ENCODE measurements at regions not wholly inside any gene's neighbourhood (a gene's known extent, or its start where the extent isn't known, plus 50 kb on each side); places are given as distances from the start of the nearest gene placed in this dataset.

GRCh38 chr2:51698021-51698420 lies 666.1 kb upstream of the NRXN1 start:
- H3K27me3 ChIP-seq (replicated peaks; ENCODE audit: control insufficient read depth, insufficient read depth, low read length): no peaks in the 10 kb centered on the region
- no peaks in the 10 kb centered on the region for H3K4me1 ChIP-seq (ENCODE audit: control insufficient read depth, insufficient read depth, low read length)
- no peak overlapping the region for H3K4me3 ChIP-seq (ENCODE audit: low read length)
- H3K9me3 ChIP-seq (ENCODE audit: control insufficient read depth, low read length): no peaks in the 10 kb centered on the region
- no peak for DNase-seq (ENCODE audit: low read depth)
- H3K36me3 ChIP-seq (ENCODE audit: control insufficient read depth, insufficient read depth, low read length, severe bottlenecking): no peaks in the 10 kb centered on the region
- H3K9ac ChIP-seq (ENCODE audit: low read length): no peak overlapping the region

- H3K9me3 ChIP-seq (ENCODE audit: control insufficient read depth, low read length): no peaks in the 10 kb centered on the region
- no peaks in the 10 kb centered on the region for H3K36me3 ChIP-seq (ENCODE audit: control insufficient read depth, insufficient read depth, low read length, severe bottlenecking)
- H3K4me3 ChIP-seq (ENCODE audit: low read length): no peak overlapping the region
- H3K9ac ChIP-seq (ENCODE audit: low read length): no peak overlapping the region
- no peak for DNase-seq (ENCODE audit: low read depth)
- H3K27me3 ChIP-seq (replicated peaks; ENCODE audit: control insufficient read depth, insufficient read depth, low read length): no peaks in the 10 kb centered on the region
- H3K4me1 ChIP-seq (ENCODE audit: control insufficient read depth, insufficient read depth, low read length): no peaks in the 10 kb centered on the region
Measured at GRCh38 chr2:51697095-51697494, 665.2 kb upstream of the NRXN1 start.

DNA sequence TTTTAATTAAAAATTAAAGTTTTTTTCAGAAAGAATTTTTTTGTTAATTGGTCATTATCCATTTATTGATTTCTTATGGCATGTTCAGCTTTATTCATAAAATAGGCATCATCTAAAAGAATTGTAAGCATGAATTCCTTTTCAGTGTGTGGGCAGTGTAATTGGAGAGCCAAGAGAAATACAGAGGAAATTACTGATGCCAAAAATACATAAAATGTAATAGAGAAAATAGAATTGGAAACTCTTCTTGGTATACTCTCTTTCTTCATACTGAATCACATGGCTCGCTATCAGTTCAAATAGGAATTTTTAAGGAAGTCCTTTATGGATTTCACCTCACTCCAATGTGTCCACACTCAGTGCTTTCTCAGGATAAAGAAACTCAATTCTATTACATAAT lies 663.6 kb upstream of the NRXN1 start:
- Histone ChIP-seq H3K4me1 (ENCODE audit: control insufficient read depth, insufficient read depth, low read length) (no peaks in the 10 kb centered on the region), H3K9me3 (ENCODE audit: control insufficient read depth, low read length) (no peaks in the 10 kb centered on the region), H3K4me3 (ENCODE audit: low read length) (no peak overlapping the region), H3K27me3 (replicated peaks; ENCODE audit: control insufficient read depth, insufficient read depth, low read length) (no peaks in the 10 kb centered on the region), H3K9ac (ENCODE audit: low read length) (no peak overlapping the region), H3K36me3 (ENCODE audit: control insufficient read depth, insufficient read depth, low read length, severe bottlenecking) (no peaks in the 10 kb centered on the region)
- peak; percentile 73 for DNase-seq (ENCODE audit: low read depth)

- Histone ChIP-seq H3K36me3 (ENCODE audit: control insufficient read depth, insufficient read depth, low read length, severe bottlenecking) (no peaks in the 10 kb centered on the region), H3K4me3 (ENCODE audit: low read length) (no peak overlapping the region), H3K9me3 (ENCODE audit: control insufficient read depth, low read length) (no peaks in the 10 kb centered on the region), H3K9ac (ENCODE audit: low read length) (no peak overlapping the region), H3K27me3 (replicated peaks; ENCODE audit: control insufficient read depth, insufficient read depth, low read length) (no peaks in the 10 kb centered on the region), H3K4me1 (ENCODE audit: control insufficient read depth, insufficient read depth, low read length) (no peaks in the 10 kb centered on the region)
- peak; percentile 65 for DNase-seq (ENCODE audit: low read depth)
Measured at GRCh38 chr2:51693640-51694039, 661.7 kb upstream of the NRXN1 start.

DNA sequence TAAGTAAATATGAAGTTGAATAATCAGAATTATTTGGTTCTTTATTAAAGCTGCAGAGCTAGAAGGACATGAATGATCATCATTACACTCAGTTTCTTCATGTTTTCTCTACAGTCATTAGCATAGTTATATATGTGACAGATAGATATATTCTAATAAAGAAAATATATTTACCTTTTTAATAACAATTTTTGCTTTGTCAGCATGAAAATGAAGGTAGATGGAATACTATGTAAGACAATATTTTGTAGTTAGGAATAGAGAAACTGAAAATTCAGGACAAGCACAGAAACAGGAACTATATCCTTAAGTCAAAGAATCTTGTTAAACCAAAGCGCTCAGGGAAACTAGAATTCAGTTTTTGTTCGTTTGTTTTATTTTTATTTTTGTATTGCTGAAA lies 649.9 kb upstream of the NRXN1 start:
- no peaks in the 10 kb centered on the region for H3K36me3 ChIP-seq (ENCODE audit: control insufficient read depth, insufficient read depth, low read length, severe bottlenecking)
- H3K9ac ChIP-seq (ENCODE audit: low read length): no peak overlapping the region
- H3K27me3 ChIP-seq (replicated peaks; ENCODE audit: control insufficient read depth, insufficient read depth, low read length): no peaks in the 10 kb centered on the region
- H3K9me3 ChIP-seq (ENCODE audit: control insufficient read depth, low read length): peaks cover 5% of the 10 kb centered on the region
- H3K4me1 ChIP-seq (ENCODE audit: control insufficient read depth, insufficient read depth, low read length): no peaks in the 10 kb centered on the region
- no peak for DNase-seq (ENCODE audit: low read depth)
- no peak overlapping the region for H3K4me3 ChIP-seq (ENCODE audit: low read length)

- Histone ChIP-seq H3K9me3 (ENCODE audit: control insufficient read depth, low read length) (no peaks in the 10 kb centered on the region), H3K4me1 (ENCODE audit: control insufficient read depth, insufficient read depth, low read length) (no peaks in the 10 kb centered on the region), H3K27me3 (replicated peaks; ENCODE audit: control insufficient read depth, insufficient read depth, low read length) (no peaks in the 10 kb centered on the region), H3K36me3 (ENCODE audit: control insufficient read depth, insufficient read depth, low read length, severe bottlenecking) (no peaks in the 10 kb centered on the region), H3K4me3 (ENCODE audit: low read length) (no peak overlapping the region), H3K9ac (ENCODE audit: low read length) (no peak overlapping the region)
- DNase-seq (ENCODE audit: low read depth): no peak
Measured at GRCh38 chr2:51673628-51674027, 641.7 kb upstream of the NRXN1 start.

DNA sequence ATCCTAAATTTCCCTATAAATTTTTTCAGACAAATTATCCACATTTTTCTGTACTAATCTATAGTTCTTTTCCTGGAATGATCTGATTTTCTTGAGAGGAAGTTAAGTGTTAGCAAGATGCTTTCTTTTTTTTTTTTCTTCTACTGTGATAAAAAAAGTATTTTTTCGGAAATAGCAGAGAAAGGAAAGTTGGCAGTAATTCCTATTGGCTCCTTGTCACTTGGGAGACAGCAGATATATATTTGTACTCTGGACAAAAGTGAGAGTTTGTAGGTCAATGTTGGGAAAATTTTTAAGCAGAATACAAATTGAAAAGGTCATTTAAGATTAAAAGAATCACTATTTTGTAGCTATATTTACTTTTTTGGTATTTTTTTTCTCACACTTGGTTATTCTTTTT lies 635.7 kb upstream of the NRXN1 start:
- DNase-seq (ENCODE audit: low read depth): no peak
- Histone ChIP-seq H3K4me3 (ENCODE audit: low read length) (no peak overlapping the region), H3K27me3 (replicated peaks; ENCODE audit: control insufficient read depth, insufficient read depth, low read length) (no peaks in the 10 kb centered on the region), H3K36me3 (ENCODE audit: control insufficient read depth, insufficient read depth, low read length, severe bottlenecking) (no peaks in the 10 kb centered on the region), H3K4me1 (ENCODE audit: control insufficient read depth, insufficient read depth, low read length) (no peaks in the 10 kb centered on the region), H3K9ac (ENCODE audit: low read length) (no peak overlapping the region), H3K9me3 (ENCODE audit: control insufficient read depth, low read length) (peaks cover 6% of the 10 kb centered on the region)

DNA sequence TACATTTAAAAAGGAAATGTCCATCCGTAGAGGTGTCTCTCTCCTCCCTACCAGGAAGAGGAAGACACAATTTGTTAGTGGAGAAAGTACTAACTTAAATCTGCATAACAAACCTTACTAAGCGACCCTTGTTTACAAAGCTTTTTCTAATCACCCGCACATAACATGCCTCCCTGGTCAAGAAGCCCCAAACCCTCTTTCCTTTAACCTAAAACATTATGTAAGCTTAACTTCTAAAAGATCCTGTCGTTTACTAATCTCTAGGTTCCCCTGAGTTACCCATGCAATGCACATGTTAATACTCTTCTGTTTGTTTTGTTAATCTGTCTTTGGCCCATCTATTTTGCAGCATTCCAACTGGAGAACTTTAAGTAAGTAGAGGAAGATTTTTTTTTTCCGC lies 630.3 kb upstream of the NRXN1 start:
- H3K4me1 ChIP-seq (ENCODE audit: control insufficient read depth, insufficient read depth, low read length): no peaks in the 10 kb centered on the region
- H3K4me3 ChIP-seq (ENCODE audit: low read length): no peak overlapping the region
- H3K36me3 ChIP-seq (ENCODE audit: control insufficient read depth, insufficient read depth, low read length, severe bottlenecking): no peaks in the 10 kb centered on the region
- no peaks in the 10 kb centered on the region for H3K27me3 ChIP-seq (replicated peaks; ENCODE audit: control insufficient read depth, insufficient read depth, low read length)
- no peak overlapping the region for H3K9ac ChIP-seq (ENCODE audit: low read length)
- DNase-seq (ENCODE audit: low read depth): no peak
- H3K9me3 ChIP-seq (ENCODE audit: control insufficient read depth, low read length): peaks cover 6% of the 10 kb centered on the region

- Histone ChIP-seq H3K9me3 (ENCODE audit: control insufficient read depth, low read length) (no peaks in the 10 kb centered on the region), H3K27me3 (replicated peaks; ENCODE audit: control insufficient read depth, insufficient read depth, low read length) (no peaks in the 10 kb centered on the region)
- no peak for DNase-seq (ENCODE audit: low read depth)
Measured at GRCh38 chr2:51657849-51658248, 625.9 kb upstream of the NRXN1 start.

GRCh38 chr2:51650769-51651168 lies 618.8 kb upstream of the NRXN1 start:
- H3K9ac ChIP-seq (ENCODE audit: low read length): no peak overlapping the region
- H3K9me3 ChIP-seq (ENCODE audit: control insufficient read depth, low read length): no peaks in the 10 kb centered on the region
- H3K27me3 ChIP-seq (replicated peaks; ENCODE audit: control insufficient read depth, insufficient read depth, low read length): no peaks in the 10 kb centered on the region
- DNase-seq (ENCODE audit: low read depth): no peak
- no peak overlapping the region for H3K4me3 ChIP-seq (ENCODE audit: low read length)
- H3K4me1 ChIP-seq (ENCODE audit: control insufficient read depth, insufficient read depth, low read length): no peaks in the 10 kb centered on the region
- no peaks in the 10 kb centered on the region for H3K36me3 ChIP-seq (ENCODE audit: control insufficient read depth, insufficient read depth, low read length, severe bottlenecking)

More at GRCh38 chr2:51657849-51658248, 625.9 kb upstream of the NRXN1 start:
- Histone ChIP-seq H3K4me1 (ENCODE audit: control insufficient read depth, insufficient read depth, low read length) (no peaks in the 10 kb centered on the region), H3K36me3 (ENCODE audit: control insufficient read depth, insufficient read depth, low read length, severe bottlenecking) (no peaks in the 10 kb centered on the region), H3K9ac (ENCODE audit: low read length) (no peak overlapping the region), H3K4me3 (ENCODE audit: low read length) (no peak overlapping the region)

DNA sequence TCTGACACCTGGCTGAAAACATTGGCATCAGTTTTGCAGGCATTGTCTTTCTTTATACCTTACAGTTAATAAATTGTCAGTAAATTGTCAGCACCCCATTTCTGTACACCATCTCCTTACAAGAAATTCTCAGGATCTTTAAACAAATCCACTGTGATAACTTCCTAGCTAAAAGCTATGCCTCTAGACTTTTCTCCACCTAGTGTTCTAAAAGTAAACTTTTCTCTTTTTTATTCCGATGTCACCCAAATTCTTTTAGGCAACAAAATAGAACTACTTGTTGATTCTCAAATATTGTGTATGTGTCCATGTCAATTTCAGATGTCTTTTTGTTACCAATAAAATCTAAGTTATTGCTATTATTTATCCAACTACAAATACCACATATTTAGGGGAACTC lies 617.4 kb upstream of the NRXN1 start:
- Histone ChIP-seq H3K9me3 (ENCODE audit: control insufficient read depth, low read length) (no peaks in the 10 kb centered on the region), H3K9ac (ENCODE audit: low read length) (no peak overlapping the region), H3K27me3 (replicated peaks; ENCODE audit: control insufficient read depth, insufficient read depth, low read length) (no peaks in the 10 kb centered on the region), H3K4me3 (ENCODE audit: low read length) (no peak overlapping the region), H3K4me1 (ENCODE audit: control insufficient read depth, insufficient read depth, low read length) (no peaks in the 10 kb centered on the region), H3K36me3 (ENCODE audit: control insufficient read depth, insufficient read depth, low read length, severe bottlenecking) (no peaks in the 10 kb centered on the region)
- DNase-seq (ENCODE audit: low read depth): peak; percentile 3

DNA sequence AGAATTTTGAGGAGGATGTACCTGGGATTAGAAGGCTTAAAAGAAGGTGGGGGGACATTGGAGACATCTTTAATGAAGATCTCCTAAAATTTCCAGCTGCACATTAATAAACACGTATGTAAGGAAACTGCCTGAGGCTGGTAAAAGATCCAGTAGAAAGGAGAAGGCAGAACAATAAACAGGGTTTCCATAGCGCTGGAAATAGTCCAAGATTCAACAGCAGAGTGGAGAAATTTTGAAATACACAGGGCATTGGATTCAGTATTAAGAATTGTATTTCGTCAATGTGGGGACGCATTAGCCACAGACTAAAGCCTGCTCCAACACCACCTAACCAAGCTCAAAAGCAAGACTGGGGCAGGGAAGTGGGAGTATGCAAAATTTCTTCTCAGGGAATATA lies 606.9 kb upstream of the NRXN1 start:
- no peaks in the 10 kb centered on the region for H3K4me1 ChIP-seq (ENCODE audit: control insufficient read depth, insufficient read depth, low read length)

More for the DNA sequence above, 606.9 kb upstream of the NRXN1 start:
- no peaks in the 10 kb centered on the region for H3K9me3 ChIP-seq (ENCODE audit: control insufficient read depth, low read length)
- H3K4me3 ChIP-seq (ENCODE audit: low read length): no peak overlapping the region
- H3K27me3 ChIP-seq (replicated peaks; ENCODE audit: control insufficient read depth, insufficient read depth, low read length): no peaks in the 10 kb centered on the region
- no peak overlapping the region for H3K9ac ChIP-seq (ENCODE audit: low read length)
- H3K36me3 ChIP-seq (ENCODE audit: control insufficient read depth, insufficient read depth, low read length, severe bottlenecking): no peaks in the 10 kb centered on the region
- DNase-seq (ENCODE audit: low read depth): peak; percentile 62
